NCI-H1930 (cell line): ENCODE measurements at regions not wholly inside any gene's neighbourhood (a gene's known extent, or its start where the extent isn't known, plus 50 kb on each side); places are given as distances from the start of the nearest gene placed in this dataset.
A peak's percentile ranks its signal among the peaks of the same experiment; 100 is the strongest.
"Not testable (repeated sequence)": the region's sequence is repeated elsewhere in the genome, so short reads cannot be mapped to it uniquely, and the experiment has no call there.

Source experiments
- DNase-seq, 2 experiments: peaks; one replicate each; lab custom pipeline; 2025; lab: John Stamatoyannopoulos, UW

DNA sequence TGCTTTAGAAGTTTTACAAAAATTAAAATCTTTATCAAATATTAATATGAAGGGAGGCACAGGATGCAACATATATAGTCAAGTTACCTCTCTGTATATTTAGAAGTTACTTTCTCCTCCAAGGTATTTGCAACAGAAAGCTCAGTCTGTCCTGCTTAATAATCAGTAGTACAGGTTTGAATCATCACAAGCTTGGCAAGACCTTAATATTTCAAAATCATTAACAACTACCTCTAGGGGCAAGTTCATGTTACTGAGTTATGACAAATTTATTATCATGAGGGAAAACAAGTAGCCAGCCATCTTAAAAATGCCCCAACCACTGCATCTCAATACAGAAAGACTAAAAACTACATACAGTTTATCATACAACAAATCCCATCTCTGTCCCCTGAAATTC is 116.0 kb downstream of the PMAIP1 start:
- DNase-seq: not testable (repeated sequence)

DNA sequence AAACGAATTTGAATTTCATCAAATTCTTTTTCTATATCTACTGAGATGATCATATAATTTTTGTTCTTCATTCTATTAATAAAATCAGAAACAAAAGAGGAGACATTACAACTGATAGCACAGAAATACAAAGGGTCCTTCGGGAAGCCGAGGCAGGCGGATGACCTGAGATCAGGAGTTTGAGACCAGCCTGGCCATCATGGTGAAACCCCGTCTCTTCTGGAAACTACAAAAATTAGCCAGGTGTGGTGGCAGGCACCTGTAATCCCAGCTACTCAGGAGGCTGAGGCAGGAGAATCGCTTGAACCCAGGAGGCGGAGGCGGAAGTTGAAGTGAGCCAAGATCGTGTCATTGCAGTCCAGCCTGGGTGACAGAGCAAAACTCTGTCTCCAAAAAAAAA is 113.4 kb downstream of the PMAIP1 start:
- DNase-seq: not testable (repeated sequence)

DNA sequence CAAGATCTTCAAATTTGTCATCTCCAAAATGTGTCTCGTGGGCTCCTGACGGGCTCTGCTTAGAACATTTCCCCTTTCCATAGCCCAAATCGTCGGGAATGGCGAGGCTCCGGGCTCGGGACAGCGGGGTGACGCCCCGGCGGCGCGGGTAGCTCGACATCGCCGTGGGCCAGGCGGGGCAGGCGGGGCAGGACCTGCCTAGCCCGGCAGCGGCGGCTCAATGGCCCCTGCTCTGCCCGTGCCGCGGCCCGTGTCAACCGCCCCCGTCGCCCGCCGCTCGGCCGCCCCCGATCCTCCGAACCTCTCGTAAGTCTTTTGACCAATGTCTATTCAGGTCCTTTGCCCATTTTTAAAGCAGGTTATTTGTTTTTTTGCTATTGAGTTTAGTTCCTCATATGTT is 111.2 kb downstream of the PMAIP1 start:
- DNase-seq: no peak

DNA sequence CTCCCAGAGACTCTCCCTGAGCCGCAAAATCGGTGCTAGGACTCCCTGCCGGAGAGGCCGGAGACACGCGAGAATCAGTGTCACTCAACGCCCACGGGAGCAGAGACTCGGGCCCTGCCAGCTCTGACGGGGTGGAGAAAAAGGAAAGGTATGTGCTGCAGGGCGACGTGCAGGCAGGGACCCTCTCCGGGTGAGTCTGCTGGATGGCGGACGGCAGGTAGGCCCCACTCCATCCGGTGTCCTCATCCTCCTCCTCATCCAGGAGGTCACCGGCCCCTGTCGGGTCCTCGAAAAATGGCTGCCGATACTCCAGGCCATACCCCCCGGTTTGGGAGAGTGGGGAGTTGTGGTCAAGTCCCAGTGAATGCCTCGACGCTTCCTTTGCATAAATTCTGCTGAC is 110.7 kb downstream of the PMAIP1 start:
- DNase-seq: no peak

DNA sequence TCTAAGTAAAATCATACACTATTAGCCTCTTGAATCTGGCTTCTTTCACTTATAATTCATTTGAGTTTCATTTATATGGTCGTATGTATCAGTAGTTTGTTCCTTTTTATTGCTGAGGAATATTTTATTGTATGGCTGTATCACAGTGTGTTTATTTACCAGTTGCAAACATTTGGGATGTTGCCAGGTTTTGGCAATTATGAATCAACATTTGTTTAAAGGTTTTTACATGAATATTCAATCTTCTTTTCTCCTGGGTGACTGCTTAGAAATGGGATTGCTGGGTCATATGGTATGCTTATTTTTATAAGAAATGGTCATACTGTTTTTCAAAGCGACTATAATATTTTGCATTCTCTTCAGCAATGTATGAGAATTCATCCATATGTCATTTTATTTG is 107.9 kb downstream of the PMAIP1 start:
- DNase-seq: no peak

DNA sequence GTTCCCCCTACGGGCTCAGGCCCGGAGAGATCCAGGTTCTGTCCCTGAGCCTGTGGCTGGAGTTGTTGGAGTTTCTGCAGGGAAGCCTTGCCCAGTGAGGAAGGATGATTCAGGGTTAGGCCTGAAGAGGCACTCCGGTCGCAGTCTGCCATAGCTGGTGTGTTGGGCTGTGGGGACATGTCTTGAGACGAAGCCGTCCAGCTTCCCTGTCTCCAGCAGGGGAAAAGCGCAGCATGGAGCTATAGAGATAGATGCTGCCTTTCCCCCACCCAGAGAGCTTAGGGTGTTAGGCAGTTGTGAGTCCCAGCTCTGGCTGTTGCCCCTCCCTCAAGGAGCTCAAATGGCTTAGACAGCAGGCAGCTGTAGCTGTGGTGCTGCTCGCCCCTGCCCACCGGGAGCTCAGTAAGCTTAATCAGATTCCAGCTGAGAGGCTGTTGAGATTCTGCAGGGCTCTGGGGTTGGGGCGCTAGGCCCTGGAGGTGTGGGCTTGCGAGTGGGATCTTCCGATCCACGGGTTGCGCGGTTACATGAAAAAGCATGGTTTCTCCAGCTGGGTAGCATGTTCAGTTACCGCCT is 103.9 kb downstream of the PMAIP1 start:
- DNase-seq: no peak

DNA sequence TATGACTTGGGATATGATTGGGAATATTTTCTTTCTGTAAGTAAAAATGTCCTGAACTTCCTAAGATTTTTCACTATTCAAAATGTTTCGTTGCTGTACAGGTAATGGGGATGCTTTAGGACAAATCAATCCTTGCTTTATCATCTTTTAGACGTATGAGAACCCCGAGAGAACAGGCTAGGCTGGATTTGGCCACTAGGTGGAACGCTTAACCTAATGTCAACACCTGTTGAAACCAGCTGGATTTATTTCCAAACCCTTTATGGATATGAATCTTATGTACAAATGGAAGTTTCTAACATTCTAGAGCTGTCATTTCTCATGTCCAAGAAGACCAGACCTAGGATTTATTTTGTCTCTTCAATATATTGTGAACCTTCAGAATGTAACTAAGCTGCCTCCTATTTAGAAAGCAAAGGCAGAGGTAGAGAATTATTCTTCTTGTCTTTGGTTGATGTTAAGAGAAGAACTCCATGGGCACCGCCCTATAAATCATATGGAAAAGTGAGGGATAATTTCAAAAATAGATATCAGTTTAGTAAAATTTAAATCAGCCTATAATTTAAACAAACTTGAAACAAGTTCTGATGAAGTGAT is 96.7 kb downstream of the PMAIP1 start:
- peak; percentile 24 to 27 for DNase-seq

DNA sequence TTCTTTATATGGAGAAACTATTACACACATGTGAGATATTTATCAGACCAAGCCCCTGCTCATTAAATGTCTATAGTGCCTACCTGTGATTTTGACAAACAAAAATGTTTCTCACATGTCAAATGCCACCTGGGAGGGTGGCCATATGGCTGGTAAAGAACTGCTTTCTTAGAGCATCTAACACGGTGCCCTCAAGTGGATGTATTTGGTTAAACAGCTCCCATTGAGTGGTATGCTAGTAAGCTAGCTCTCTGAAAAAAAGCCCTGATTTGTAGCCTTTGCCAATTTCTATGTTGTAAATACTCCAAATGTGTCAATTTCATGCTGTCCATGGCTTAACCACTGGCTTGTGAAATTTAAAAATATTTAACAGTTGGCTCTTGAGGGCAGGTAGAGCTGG is 94.6 kb downstream of the PMAIP1 start:
- no peak for DNase-seq

DNA sequence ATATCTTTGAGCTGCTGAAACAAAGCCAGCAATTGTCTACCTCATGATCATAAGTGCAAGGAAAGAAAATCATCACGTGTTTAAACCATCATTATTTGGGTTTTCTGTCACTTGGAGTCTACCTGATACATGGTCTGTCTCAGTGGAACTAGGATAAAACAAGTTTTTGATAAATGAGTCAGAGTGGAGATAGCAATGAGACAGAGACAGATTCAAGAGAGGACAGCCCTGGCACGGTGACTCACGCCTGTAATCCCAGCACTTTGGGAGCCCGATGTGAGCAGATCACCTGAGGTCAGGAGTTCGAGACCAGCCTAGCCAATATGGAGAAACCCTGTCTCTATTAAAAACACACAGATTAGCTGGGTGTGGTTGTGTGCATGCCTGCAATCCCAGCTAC is 93.8 kb downstream of the PMAIP1 start:
- DNase-seq: no peak

DNA sequence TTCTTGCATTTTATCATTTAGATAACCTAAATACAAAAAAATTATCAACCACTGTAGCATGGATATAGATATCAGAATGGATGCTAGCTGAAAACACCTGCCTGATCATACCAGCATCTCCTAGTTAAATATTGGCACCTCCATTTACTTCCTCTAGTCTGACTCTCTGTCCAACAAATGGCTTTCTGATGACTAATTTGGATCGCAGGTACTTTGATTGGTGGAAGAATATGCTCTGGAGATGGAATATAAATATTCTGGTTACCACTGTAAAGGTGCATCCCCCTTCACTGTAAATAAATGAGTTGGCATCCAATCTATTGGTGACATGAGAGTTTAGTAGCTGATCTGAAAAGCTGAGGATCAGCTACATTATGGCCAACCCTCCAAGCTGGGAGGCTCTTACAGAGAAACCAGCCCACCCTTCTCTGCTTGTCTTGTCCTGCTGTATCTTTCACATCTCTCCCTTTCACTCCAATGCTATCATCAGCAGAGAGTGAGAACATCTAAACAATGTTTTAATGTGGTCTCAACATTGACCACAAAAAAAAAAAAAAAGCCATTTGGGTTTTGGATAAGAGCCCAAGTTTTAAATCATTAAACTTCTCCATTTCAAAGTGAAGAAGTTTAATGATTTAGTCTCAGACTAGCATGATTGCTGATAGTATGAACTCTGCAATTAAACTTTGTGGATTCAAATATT is 90.5 kb downstream of the PMAIP1 start:
- DNase-seq: no peak

DNA sequence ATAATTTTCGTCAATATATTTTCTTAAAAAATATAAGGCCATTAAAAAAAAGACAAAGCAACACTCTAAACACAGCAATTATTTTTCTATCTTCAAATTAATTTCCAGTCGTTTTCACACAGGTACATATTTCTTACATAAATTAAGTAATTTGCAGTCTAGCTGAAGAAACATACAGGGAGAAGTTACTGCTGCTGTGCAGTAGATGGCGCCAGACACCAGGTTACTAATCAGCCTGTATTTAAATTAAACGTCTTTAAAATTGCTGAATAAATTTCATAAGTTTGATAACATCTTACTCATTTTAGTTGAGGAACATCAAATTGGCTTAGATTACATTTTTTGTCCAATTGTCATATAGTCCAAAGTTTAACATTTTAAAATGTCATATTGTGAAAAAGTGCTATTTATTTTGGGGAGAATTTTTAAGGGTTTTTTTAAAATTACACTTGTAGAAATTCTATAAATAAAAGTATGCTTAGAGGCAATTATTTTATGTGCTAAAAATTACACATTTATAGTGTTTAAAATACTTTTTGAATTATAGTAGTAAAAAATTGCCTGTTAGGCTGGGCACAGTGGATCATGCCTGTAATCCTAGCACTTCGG is 88.4 kb downstream of the PMAIP1 start:
- DNase-seq: peak; percentile 21

DNA sequence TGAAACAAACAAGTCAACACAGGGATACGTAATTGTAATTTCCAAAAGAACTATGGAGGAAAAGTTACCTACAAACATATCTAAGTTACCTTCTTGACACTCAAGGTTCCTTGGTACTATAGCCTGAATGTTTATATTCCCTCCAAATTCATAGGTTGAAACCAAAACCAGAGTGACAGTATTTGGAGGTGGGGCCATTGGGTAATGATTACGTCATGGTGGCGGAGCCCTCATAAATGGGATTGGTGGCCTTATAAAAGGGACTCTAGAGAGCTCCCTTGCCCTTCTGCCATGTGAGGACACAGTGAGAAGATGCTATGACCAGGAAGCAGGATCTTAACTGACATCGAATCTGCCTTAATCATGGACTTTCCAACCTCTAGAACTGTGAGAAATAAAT is 87.3 kb downstream of the PMAIP1 start:
- DNase-seq: no peak

DNA sequence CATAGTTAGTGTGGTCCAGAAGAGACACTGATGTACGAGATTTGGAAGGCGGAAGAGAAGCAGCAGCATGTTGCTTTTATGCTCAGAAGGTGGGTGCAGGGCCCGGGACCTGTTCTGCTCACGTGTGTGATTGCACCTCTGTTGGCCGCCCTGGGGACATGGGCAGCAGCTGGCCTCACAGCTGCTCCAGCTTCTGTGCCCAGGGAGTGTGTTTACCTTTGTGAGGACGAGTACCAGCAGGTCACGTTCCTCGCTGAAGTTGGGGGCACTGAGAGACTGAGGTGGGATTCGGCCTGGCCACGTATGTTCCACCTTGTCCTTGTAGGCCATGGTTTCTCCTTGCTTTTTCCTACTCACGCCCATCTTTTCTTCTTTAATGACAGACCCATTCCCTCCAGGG is 86.3 kb downstream of the PMAIP1 start:
- no peak for DNase-seq

DNA sequence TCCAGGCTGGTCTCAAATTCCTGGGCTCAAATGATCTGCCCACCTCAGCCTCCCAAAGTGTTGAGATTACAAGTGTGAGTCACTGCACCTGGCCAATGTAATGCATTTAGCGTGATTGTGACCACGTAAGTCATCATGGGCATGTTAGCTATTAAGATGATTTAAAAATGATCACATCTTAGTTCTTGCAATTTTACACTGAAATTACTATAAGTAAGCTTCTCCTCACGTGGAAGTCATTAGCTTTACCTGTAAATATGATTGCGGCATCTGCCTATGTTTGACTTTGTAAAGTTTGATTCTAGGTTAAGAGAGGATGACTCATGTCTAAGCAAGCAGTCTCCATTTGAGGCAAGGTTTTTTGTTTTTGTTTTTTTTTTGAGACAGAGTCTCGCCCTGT is 85.5 kb downstream of the PMAIP1 start:
- no peak for DNase-seq

DNA sequence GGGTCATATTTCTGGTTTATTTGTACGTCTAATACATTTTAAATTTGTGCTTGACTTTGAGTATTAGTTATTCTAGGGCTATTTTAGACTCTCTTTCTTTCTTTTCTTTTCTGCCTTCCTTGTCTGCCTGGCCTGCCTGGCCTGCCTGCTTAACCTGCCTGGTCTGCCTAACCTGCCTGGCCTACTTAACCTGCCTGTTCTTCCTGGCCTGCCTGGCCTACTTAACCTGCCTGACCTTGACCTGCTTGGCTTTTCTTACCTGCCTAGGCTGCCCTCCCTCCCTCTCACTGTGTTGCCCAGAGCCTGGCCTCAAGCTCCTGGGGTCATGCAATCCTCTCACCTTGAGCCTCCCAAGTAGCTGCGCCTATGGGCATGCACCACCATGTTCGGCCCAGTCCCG is 83.7 kb downstream of the PMAIP1 start:
- DNase-seq: no peak

DNA sequence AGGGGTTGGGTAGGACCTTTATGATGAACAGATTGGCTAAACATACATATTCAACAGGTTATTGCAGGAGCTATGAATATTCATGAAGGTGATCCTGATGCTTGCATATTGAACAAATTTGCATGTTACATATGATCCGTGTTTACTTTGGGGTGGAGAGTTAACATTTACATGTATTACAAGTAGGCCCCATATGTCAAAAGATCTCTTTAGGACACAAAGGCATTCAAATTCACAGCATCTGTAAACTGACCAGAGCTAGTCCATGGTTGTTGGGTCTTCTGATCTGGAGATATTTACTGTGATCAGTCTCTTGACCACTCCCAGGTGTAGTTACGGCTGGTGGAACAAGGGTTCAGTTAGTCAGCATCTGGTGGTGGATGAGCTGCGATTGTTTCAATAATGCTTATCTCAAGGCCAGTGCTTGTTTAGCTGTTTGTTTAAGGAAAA is 80.4 kb downstream of the PMAIP1 start:
- no peak for DNase-seq

DNA sequence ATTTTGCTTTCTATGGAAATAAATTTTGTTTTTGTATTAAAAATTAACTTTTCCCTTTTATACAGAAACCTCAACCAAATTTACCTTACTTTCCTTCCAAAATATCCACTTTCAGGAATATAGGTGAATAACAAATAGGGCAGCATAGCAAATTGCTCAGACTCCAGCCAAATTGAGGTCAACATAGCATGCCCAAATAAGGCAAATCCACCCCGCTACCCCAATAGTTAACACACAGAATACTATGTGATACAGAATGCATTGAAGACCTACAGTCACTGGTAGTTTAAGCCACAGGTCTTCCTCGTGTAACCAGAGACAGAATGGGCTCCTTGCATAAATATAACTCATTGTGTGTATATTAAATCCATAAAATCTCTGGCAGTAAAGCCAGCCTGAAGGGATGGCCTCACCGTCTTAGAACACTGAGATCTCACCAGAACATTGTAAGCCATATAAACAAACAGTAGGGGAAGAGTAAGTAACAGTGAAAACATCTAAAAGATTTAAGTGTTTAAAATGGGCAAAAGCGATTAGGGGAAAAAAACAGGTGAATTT is 72.2 kb downstream of the PMAIP1 start:
- no peak for DNase-seq

DNA sequence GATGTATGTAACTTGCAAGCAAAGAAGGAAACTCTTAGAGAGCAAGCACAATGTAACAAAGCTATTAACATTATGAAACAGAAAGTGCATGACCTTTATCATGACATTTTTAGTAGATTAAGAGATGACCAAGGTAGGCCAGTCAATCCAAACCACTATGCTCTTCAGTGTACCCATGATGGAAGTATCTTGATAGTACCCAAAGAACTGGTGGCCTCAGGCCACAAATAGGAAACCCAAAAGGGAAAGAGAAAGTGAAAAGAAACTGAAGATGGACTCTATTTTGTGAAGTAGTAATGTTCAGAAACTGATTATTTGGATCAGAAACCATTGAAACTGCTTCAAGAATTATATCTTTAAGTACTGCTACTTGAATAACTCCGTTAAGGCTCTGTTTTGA is 71.3 kb downstream of the PMAIP1 start:
- DNase-seq: not testable (repeated sequence)

DNA sequence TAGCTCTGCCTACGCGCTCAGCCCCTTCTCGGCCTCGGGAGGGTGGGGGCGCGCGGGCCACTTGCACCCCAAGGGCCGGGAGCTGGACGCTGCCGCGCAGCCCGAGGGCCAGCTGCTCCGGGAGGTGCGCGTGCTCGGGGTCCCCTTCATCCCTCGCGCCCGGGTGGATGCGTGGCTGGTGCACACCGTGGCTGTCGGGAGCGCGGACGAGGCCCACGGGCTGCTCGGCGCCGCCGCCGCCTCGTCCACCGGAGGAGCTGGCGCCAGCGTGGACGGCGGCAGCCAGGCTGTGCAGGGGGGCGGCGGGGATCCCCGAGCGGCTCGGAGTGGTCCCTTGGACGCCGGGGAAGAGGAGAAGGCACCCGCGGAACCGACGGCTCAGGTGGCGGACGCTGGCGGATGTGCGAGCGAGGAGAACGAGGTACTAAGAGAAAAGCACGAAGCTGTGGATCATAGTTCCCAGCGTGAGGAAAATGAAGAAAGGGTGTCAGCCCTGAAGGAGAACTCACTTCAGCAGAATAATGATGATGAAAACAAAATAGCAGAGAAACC is 69.8 kb downstream of the PMAIP1 start:
- DNase-seq: not testable (repeated sequence)

DNA sequence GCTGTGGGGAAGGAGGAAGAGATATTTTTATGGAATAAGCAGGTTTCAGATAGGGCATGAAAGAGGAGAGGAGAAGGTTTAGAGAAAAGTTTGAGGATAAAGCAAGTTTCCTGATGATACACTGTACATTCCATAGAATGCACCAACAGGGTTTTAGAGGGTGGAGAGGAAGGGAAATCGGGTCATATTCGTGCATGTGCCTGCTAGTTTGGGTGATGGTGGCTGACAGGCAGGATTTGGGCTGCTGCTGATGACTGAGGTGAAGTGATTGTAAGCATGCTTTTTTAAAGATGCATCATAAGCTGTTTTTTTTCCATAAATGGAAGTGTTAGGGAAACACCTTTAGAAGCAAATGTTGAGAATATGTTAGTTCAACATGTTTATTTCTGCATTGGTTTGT is 68.8 kb downstream of the PMAIP1 start:
- no peak for DNase-seq

DNA sequence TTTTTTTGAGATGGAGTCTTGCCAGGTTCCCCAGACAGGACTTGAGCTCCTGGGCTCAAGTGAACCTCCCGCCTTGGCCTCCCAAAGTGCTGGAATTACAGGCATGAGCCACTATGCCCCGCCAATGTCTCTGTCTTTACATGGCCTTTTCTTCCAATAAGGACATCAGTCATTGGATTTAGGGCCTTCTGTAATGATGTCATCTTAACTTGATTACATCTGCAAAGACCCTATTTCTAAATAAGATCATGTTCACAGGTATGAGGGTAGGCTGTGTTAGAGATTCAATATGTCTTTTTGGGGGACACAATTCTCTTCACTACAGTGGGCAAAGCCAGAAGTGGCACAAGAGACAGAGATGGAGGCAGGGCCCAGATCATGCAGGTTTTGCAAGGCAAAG is 68.1 kb downstream of the PMAIP1 start:
- no peak for DNase-seq

DNA sequence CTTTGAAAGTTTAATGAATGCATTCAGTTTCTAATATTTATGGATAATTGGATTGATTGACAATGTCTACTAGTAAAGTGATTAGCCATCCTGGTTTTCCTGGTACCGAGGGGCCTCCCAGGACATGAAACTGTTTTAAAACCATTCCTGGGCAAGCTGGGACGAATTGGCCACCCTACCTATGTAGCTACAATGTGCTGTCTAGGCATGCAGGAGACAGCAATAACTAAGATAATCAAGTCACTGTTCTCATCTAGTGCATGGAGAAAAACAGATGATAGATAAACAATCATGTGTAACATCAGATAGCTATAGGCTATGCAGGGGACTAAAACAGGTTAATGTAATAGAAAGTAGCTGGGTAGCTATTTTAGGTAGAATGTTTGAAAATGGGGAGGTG is 67.1 kb downstream of the PMAIP1 start:
- DNase-seq: no peak

DNA sequence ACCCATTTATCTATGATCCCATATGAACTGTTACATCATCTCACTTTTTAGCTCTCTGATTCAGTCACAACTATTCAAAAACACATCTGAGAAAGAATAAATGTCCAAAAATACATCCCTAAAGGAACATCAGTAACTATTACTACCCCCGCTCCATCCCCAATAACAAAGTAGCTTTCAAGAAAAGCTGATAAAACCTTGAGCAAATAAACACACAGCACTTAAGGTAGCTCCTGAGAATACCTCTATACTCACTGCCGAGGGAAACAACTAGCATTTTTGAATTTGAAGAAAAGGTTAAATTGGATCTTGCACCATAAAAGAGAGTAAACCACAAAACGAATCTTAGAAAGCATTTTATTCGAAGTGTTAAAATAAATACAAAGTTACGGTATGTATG is 63.4 kb downstream of the PMAIP1 start:
- DNase-seq: no peak
